ENCODE measurements at regions not wholly inside any gene's neighbourhood (a gene's known extent, or its start where the extent isn't known, plus 50 kb on each side); places are given as distances from the start of the nearest gene placed in this dataset.

DNA sequence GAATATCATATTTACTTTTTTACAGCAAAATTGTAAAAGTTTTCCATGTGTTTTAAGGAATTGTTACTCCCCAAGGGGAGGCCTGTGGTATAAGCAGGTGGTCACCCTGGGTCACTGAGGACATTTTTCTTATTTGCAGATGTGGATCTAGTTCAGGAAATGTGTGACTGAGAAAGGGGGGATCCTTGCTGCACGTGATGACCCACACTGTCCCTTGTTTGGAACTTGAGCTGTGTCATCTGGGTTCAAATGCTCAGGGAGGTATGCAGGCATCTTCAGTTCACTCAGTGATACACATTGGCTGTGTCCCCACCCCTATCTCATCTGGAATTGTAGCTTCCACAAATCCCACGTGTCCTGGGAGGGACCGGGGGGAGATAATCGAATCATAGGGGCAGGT, 431.9 kb upstream of the CDH4 start:
- TF ChIP-seq, protein P1, sequence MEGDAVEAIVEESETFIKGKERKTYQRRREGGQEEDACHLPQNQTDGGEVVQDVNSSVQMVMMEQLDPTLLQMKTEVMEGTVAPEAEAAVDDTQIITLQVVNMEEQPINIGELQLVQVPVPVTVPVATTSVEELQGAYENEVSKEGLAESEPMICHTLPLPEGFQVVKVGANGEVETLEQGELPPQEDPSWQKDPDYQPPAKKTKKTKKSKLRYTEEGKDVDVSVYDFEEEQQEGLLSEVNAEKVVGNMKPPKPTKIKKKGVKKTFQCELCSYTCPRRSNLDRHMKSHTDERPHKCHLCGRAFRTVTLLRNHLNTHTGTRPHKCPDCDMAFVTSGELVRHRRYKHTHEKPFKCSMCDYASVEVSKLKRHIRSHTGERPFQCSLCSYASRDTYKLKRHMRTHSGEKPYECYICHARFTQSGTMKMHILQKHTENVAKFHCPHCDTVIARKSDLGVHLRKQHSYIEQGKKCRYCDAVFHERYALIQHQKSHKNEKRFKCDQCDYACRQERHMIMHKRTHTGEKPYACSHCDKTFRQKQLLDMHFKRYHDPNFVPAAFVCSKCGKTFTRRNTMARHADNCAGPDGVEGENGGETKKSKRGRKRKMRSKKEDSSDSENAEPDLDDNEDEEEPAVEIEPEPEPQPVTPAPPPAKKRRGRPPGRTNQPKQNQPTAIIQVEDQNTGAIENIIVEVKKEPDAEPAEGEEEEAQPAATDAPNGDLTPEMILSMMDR (IDR thresholded peaks at IDR 0.05; ENCODE audit: insufficient read depth, low read length, poor library complexity, severe bottlenecking): no peak
- no peak for TF ChIP-seq EZH2phosphoT487 (conservative IDR thresholded peaks at IDR 0.05; ENCODE audit: low read length)
